ENCODE measurements at regions not wholly inside any gene's neighbourhood (a gene's known extent, or its start where the extent isn't known, plus 50 kb on each side); places are given as distances from the start of the nearest gene placed in this dataset.
"Not testable (repeated sequence)": the region's sequence is repeated elsewhere in the genome, so short reads cannot be mapped to it uniquely, and the experiment has no call there.

DNA sequence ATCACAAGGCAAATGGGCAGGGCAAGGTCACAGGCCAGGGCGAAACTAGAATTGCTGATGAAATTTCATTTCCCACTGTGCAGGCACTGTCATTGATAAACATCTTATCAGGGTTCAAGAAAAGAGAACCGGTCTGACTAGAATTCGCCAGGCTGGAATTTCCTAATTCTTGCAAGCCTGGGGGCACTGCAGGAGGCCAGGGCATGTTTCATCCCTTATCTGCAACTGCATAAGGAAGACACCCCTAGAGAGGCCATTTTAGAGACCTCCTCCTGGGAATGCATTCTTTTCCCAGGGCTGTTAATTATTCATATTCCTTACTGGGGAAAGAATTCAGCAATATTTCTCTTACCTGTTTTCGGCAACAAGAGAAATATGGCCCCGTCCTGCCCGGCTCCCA is 266.2 kb upstream of the CYLC2 start:
- H3K9me3 ChIP-seq = no peaks in the 10 kb centered on the region
- no peak overlapping the region for H3K27ac ChIP-seq
- H3K4me3 ChIP-seq = no peak overlapping the region
- H3K36me3 ChIP-seq = no peaks in the 10 kb centered on the region
- no peaks in the 10 kb centered on the region for H3K27me3 ChIP-seq
- no peaks in the 10 kb centered on the region for H3K4me1 ChIP-seq
- DNase-seq = no peak
- intact Hi-C loops (cut with DNase I; ENCODE audit: low total_unique reads) = no loop called here
- TF ChIP-seq, protein P1, sequence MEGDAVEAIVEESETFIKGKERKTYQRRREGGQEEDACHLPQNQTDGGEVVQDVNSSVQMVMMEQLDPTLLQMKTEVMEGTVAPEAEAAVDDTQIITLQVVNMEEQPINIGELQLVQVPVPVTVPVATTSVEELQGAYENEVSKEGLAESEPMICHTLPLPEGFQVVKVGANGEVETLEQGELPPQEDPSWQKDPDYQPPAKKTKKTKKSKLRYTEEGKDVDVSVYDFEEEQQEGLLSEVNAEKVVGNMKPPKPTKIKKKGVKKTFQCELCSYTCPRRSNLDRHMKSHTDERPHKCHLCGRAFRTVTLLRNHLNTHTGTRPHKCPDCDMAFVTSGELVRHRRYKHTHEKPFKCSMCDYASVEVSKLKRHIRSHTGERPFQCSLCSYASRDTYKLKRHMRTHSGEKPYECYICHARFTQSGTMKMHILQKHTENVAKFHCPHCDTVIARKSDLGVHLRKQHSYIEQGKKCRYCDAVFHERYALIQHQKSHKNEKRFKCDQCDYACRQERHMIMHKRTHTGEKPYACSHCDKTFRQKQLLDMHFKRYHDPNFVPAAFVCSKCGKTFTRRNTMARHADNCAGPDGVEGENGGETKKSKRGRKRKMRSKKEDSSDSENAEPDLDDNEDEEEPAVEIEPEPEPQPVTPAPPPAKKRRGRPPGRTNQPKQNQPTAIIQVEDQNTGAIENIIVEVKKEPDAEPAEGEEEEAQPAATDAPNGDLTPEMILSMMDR (IDR thresholded peaks at IDR 0.05) = no peak

DNA sequence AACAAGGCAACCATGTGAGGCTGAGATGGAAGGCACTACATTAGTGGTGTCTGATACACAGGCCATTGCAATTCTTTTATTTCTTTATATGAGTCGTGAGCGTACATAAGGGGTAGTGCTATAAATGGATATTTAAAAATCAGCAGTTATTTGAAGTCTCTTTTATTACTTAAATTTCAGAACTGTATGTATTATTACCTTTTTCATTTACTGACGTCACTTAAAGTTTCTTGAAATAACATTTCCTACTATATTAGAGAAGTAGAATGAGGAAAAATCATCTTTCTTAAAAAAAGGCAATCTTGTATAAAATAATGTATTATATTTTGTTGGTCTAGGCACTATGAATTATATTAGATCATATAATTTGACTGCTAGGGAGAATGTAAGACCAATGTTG is 280.9 kb upstream of the CYLC2 start:
- Histone ChIP-seq H3K9me3 (peaks cover 0 to 11% (median 6%) of the 10 kb centered on the region in 3 donors), H3K27me3 (no peaks in the 10 kb centered on the region), H3K36me3 (no peaks in the 10 kb centered on the region), H3K4me3 (no peak overlapping the region), H3K27ac (no peak overlapping the region), H3K4me1 (no peaks in the 10 kb centered on the region)
- DNase-seq = no peak
- intact Hi-C loops (cut with DNase I; ENCODE audit: low total_unique reads) = no loop called here
- TF ChIP-seq, protein P1 (IDR thresholded peaks at IDR 0.05) = no peak

DNA sequence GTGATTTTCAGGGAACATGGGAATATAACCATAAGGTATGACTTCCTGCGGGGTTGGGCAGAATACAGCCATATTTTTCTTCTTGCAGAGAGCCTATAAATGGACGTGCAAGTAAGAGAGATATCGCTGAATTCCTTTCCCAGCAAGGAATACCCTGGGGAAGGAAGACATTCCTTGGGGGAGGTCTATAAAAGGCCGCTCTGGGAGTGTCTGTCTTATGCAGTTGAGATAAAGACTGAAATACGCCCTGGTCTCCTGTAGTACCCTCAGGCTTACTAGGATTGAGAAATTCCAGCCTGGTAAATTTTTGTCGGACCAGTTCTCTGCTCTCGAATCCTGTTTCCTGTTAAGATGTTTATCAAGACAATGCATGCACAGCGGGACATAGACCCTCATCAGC is 282.2 kb upstream of the CYLC2 start:
- H3K27me3 ChIP-seq; H3K4me3 ChIP-seq; DNase-seq; H3K4me1 ChIP-seq; intact Hi-C loops (cut with DNase I; ENCODE audit: low total_unique reads); H3K27ac ChIP-seq; H3K36me3 ChIP-seq: not testable (repeated sequence)
- H3K9me3 ChIP-seq = peaks cover 0 to 11% (median 6%) of the 10 kb centered on the region in 3 donors

DNA sequence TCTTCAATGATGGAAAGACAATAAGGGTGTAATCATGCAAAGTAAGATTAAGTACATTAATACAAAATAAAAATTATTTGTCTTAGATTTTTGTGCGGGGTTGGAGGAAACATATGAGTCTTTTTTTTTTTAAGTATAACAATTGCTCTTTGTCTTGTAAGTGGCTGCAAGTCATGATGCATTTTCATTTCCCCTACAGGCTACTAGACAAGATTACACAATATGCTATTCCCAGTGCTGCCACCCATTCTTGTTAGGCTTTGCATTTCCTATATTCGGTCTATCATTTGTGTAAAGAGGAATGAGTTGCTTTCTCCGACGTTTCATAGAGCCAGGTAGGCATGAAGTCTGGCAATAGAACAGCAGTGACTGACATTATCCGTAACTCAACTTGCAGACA is 294.2 kb upstream of the CYLC2 start:
- TF ChIP-seq, protein P1 (IDR thresholded peaks at IDR 0.05) = no peak

DNA sequence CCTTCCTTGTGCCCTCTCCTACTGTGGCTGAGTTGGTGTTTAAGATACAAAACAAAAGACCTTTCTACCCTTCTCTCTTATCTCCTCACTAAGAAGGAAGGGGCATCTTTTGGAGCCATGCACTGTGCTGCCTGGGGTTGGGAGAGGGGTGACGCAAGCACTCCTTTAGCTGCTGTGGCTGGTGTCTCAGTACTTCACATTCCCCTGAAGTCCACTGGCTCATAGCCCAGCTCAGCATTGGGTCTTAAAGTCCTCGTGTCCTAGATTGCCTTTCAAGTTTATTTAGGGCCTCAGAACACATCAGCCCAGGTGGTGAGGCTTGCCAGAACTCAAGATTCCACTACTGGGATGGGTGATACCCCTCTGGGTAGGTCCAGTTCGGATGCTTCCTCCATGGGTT is 325.9 kb upstream of the CYLC2 start:
- Histone ChIP-seq H3K4me1 (no peaks in the 10 kb centered on the region), H3K36me3 (no peaks in the 10 kb centered on the region), H3K4me3 (no peak overlapping the region), H3K27ac (no peak overlapping the region), H3K27me3 (no peaks in the 10 kb centered on the region), H3K9me3 (no peaks in the 10 kb centered on the region)
- intact Hi-C loops (cut with DNase I; ENCODE audit: low total_unique reads) = no loop called here
- TF ChIP-seq, protein P1 (IDR thresholded peaks at IDR 0.05) = no peak
- DNase-seq = no peak

More for the DNA sequence above, 294.2 kb upstream of the CYLC2 start:
- Histone ChIP-seq H3K36me3 (no peaks in the 10 kb centered on the region), H3K4me1 (no peaks in the 10 kb centered on the region), H3K4me3 (no peak overlapping the region), H3K27ac (no peak overlapping the region), H3K9me3 (no peaks in the 10 kb centered on the region), H3K27me3 (no peaks in the 10 kb centered on the region)
- intact Hi-C loops (cut with DNase I; ENCODE audit: low total_unique reads) = no loop called here
- no peak for DNase-seq

DNA sequence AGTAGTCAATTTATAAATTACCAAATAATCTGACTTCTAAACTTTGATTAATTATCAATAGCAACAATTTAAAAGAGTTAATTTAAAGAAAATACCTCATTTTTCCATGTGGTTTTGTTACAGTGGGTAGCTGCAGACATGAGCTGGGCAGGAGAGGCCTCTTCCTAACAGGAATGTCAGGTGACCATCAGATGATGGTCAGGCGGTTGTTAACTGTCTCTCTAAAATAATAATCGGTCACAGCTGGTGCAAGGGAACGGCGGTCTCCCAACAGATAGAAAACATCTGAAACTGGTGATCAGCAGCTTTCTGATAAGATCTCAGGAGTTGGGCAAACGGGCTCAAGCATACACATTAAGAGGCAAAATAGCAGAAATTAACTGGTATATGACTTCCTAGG is 342.7 kb upstream of the CYLC2 start:
- Histone ChIP-seq H3K4me1 (no peaks in the 10 kb centered on the region), H3K4me3 (no peak overlapping the region), H3K27me3 (no peaks in the 10 kb centered on the region), H3K9me3 (no peaks in the 10 kb centered on the region), H3K36me3 (no peaks in the 10 kb centered on the region), H3K27ac (no peak overlapping the region)
- TF ChIP-seq, protein P1 (IDR thresholded peaks at IDR 0.05) = no peak
- no peak for DNase-seq
- intact Hi-C loops (cut with DNase I; ENCODE audit: low total_unique reads) = no loop called here

Measured in tibial artery (tissue), 4 donors.